PC-3 (cell line): ENCODE measurements at regions not wholly inside any gene's neighbourhood (a gene's known extent, or its start where the extent isn't known, plus 50 kb on each side); places are given as distances from the start of the nearest gene placed in this dataset.

ENCODE experiments used
- ATAC-seq: fragments of 200-7000 bp; cut with Tn5 transposase; 2 replicates; pipeline ENCODE4 v1.9.1; 2020; ENCODE audit warnings: mild to moderate bottlenecking, moderate library complexity
- BruUV-seq: library from RNA; stranded (reverse); fragments of 400-500 nt; replicated peaks from 2 replicates; lab custom pipeline; 2021; lab: Mats Ljungman, UMichigan
- CTCF ChIA-PET: fragments of 300-600 bp; sonication (Branson Sonifier 250); formaldehyde crosslinking; loops from one replicate; lab custom pipeline; 2022; ENCODE audit warnings: antibody characterized with exemption; lab: Charles Lee
- POLR2A ChIA-PET: fragments of 300-600 bp; sonication (Branson Sonifier 250); formaldehyde crosslinking; loops from one replicate; lab custom pipeline; 2022; ENCODE audit warnings: antibody characterized with exemption; ENCODE audit not compliant: unreplicated experiment; lab: Charles Lee
- DNase-seq: peaks from one replicate; pipeline ENCODE4 v3.0.0-alpha.2; 2015
- H2AFZ ChIP-seq: fragments of 300-600 bp; sonication (generic); 2 replicates; pipeline ENCODE4 v1.6.0; 2016; ENCODE audit warnings: antibody characterized with exemption, low read length
- H3F3A ChIP-seq: fragments of 300-600 bp; sonication (generic); one replicate; pipeline ENCODE4 v1.6.0; 2017; ENCODE audit warnings: antibody characterized with exemption, low read length, control low read depth, mild to moderate bottlenecking; ENCODE audit not compliant: unreplicated experiment
- H3K27ac ChIP-seq: fragments of 300-600 bp; sonication (generic); 2 replicates; pipeline ENCODE4 v1.5.1; 2016; ENCODE audit warnings: mild to moderate bottlenecking, low read length
- H3K27me3 ChIP-seq: fragments of 300-600 bp; sonication (generic); 2 replicates; pipeline ENCODE4 v1.6.1; 2016; ENCODE audit warnings: low read length, mixed read lengths
- H3K36me3 ChIP-seq: fragments of 300-600 bp; sonication (generic); 2 replicates; pipeline ENCODE4 v1.6.1; 2016; ENCODE audit warnings: low read depth, mixed run types, low read length, mixed read lengths
- H3K4me1 ChIP-seq: fragments of 300-600 bp; sonication (generic); 2 replicates; pipeline ENCODE4 v1.5.1; 2016; ENCODE audit warnings: low read length; ENCODE audit not compliant: insufficient read depth
- H3K4me2 ChIP-seq: fragments of 300-600 bp; sonication (generic); 2 replicates; pipeline ENCODE4 v1.6.0; 2016; ENCODE audit warnings: low read length
- H3K4me3 ChIP-seq: fragments of 300-600 bp; sonication (generic); 2 replicates; pipeline ENCODE4 v1.5.1; 2016; ENCODE audit warnings: mild to moderate bottlenecking, low read length, mixed read lengths
- H3K79me2 ChIP-seq: fragments of 300-600 bp; sonication (generic); 2 replicates; pipeline ENCODE4 v1.6.1; 2017; ENCODE audit warnings: low read length, mixed read lengths
- H3K9ac ChIP-seq: fragments of 300-600 bp; sonication (generic); 2 replicates; pipeline ENCODE4 v1.6.0; 2016; ENCODE audit warnings: mild to moderate bottlenecking, low read length
- H3K9me2 ChIP-seq: fragments of 300-600 bp; sonication (generic); replicated peaks from 2 replicates; pipeline ENCODE4 v1.6.1; 2016; ENCODE audit warnings: mixed run types, low read length, mixed read lengths
- H3K9me3 ChIP-seq: fragments of 300-600 bp; sonication (generic); 2 replicates; pipeline ENCODE4 v1.6.1; 2016; ENCODE audit warnings: low read length, mixed read lengths
- H4K20me1 ChIP-seq: fragments of 300-600 bp; sonication (generic); 2 replicates; pipeline ENCODE4 v1.6.1; 2016; ENCODE audit warnings: low read length, mixed read lengths
- EZH2 ChIP-seq: fragments of 300-600 bp; sonication (generic); IDR thresholded peaks from one replicate; pipeline ENCODE4 v1.6.1; 2017; ENCODE audit warnings: antibody characterized with exemption, mild to moderate bottlenecking, low read length; ENCODE audit not compliant: unreplicated experiment
- EZH2phosphoT487 ChIP-seq: fragments of 300-600 bp; sonication (generic); IDR thresholded peaks from 2 replicates; pipeline ENCODE4 v1.6.1; 2018; ENCODE audit warnings: mild to moderate bottlenecking, antibody characterized with exemption, low read length, borderline replicate concordance
- intact Hi-C: fragments of 100-400 bp; cut with micrococcal nuclease; formaldehyde crosslinking; loops from 2 replicates; pipeline ENCODE4 v1.9.0; 2023
- TF ChIP-seq, protein P1 (sequence below): fragments of 300-600 bp; sonication (generic); conservative IDR thresholded peaks from 2 replicates; pipeline ENCODE4 v1.5.1; 2017; ENCODE audit warnings: antibody characterized with exemption, low read depth, mild to moderate bottlenecking, low read length

- CTCF ChIA-PET, result no interaction called here
- no peaks in the 10 kb centered on the region for H3K9me2 ChIP-seq
- intact Hi-C loops, result no loop called here
Observed at GRCh38 chr16:62546701-62547100, 510.5 kb upstream of the CDH8 start.

DNA sequence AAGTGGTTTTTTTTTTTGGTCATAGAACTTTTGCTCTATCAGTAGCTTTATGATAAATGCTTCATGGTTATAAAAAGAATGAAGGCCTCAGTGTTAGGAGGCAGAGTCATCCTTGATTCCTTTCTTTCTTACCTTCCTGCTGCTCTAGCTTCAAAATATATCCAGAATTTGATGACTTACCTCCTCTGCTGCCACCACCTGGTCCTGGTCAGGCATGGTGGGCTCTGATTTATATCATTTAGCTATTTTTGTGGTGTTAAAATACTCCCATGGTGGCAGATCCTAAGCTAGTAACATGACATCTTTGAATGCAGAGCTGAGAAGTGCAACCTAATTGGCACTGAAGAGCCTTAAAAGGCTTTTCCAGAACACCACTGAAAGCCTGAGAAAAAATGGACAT is 508.8 kb upstream of the CDH8 start:
- H3K9ac ChIP-seq, result no peak overlapping the region
- TF ChIP-seq EZH2phosphoT487 (no peak), EZH2 (no peak)
- TF ChIP-seq, protein P1, sequence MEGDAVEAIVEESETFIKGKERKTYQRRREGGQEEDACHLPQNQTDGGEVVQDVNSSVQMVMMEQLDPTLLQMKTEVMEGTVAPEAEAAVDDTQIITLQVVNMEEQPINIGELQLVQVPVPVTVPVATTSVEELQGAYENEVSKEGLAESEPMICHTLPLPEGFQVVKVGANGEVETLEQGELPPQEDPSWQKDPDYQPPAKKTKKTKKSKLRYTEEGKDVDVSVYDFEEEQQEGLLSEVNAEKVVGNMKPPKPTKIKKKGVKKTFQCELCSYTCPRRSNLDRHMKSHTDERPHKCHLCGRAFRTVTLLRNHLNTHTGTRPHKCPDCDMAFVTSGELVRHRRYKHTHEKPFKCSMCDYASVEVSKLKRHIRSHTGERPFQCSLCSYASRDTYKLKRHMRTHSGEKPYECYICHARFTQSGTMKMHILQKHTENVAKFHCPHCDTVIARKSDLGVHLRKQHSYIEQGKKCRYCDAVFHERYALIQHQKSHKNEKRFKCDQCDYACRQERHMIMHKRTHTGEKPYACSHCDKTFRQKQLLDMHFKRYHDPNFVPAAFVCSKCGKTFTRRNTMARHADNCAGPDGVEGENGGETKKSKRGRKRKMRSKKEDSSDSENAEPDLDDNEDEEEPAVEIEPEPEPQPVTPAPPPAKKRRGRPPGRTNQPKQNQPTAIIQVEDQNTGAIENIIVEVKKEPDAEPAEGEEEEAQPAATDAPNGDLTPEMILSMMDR, result no peak
- ChIA-PET CTCF (interaction anchor here (0.6 kb wide), 1 partner anchor 34 kb away, joined by 3 read pairs; no protein-coding TSS in a partner anchor), POLR2A (no interaction called here)
- H3K27me3 ChIP-seq, result no peaks in the 10 kb centered on the region
- H3K4me3 ChIP-seq, result no peak overlapping the region
- H3K4me1 ChIP-seq, result no peaks in the 10 kb centered on the region
- H3K9me2 ChIP-seq, result no peaks in the 10 kb centered on the region
- intact Hi-C loops, result no loop called here
- no TSS peak for BruUV-seq
- no peaks in the 10 kb centered on the region for H3K36me3 ChIP-seq
- no peak overlapping the region for H3K4me2 ChIP-seq
- H3K9me3 ChIP-seq, result no peaks in the 10 kb centered on the region
- no peaks in the 10 kb centered on the region for H3K79me2 ChIP-seq
- H4K20me1 ChIP-seq, result no peaks in the 10 kb centered on the region
- no peak overlapping the region for H2AFZ ChIP-seq
- H3K27ac ChIP-seq, result no peak overlapping the region
- DNase-seq (no peak), ATAC-seq (no peak)
- no peaks in the 10 kb centered on the region for H3F3A ChIP-seq

More at GRCh38 chr16:62546701-62547100, 510.5 kb upstream of the CDH8 start:
- no peak overlapping the region for H3K27ac ChIP-seq
- POLR2A ChIA-PET, result no interaction called here
- H2AFZ ChIP-seq, result no peak overlapping the region
- DNase-seq, result no peak
- no peak overlapping the region for H3K9ac ChIP-seq
- no peaks in the 10 kb centered on the region for H3K4me1 ChIP-seq
- BruUV-seq, result no TSS peak
- no peaks in the 10 kb centered on the region for H3K27me3 ChIP-seq
- TF ChIP-seq EZH2, result no peak
- no peak for TF ChIP-seq EZH2phosphoT487
- TF ChIP-seq, protein P1, result no peak
- H3K4me3 ChIP-seq, result no peak overlapping the region
- no peaks in the 10 kb centered on the region for H3K9me3 ChIP-seq
- no peak for ATAC-seq
- no peaks in the 10 kb centered on the region for H3F3A ChIP-seq
- H3K4me2 ChIP-seq, result no peak overlapping the region
- no peaks in the 10 kb centered on the region for H4K20me1 ChIP-seq
- H3K79me2 ChIP-seq, result no peaks in the 10 kb centered on the region
- H3K36me3 ChIP-seq, result no peaks in the 10 kb centered on the region

- TF ChIP-seq EZH2 (no peak), EZH2phosphoT487 (no peak)
- TF ChIP-seq, protein P1, result no peak
- Histone ChIP-seq H3K9ac (no peak overlapping the region), H3K9me2 (no peaks in the 10 kb centered on the region), H4K20me1 (no peaks in the 10 kb centered on the region), H3K4me3 (no peak overlapping the region), H3K79me2 (no peaks in the 10 kb centered on the region), H3K4me2 (no peak overlapping the region), H3K36me3 (no peaks in the 10 kb centered on the region), H3K27me3 (no peaks in the 10 kb centered on the region), H3F3A (no peaks in the 10 kb centered on the region), H3K27ac (no peak overlapping the region), H3K4me1 (no peaks in the 10 kb centered on the region), H3K9me3 (no peaks in the 10 kb centered on the region), H2AFZ (no peak overlapping the region)
- intact Hi-C loops, result no loop called here
- ATAC-seq (no peak), DNase-seq (no peak)
- ChIA-PET POLR2A (no interaction called here), CTCF (no interaction called here)
- no TSS peak for BruUV-seq
Observed at GRCh38 chr16:62543516-62543915, 507.3 kb upstream of the CDH8 start.
